AG04449 (cell line): ENCODE measurements at regions not wholly inside any gene's neighbourhood (a gene's known extent, or its start where the extent isn't known, plus 50 kb on each side); places are given as distances from the start of the nearest gene placed in this dataset.

Experiments used
- CTCF ChIA-PET: fragments of 350-600 bp; formaldehyde crosslinking; extraction: SDS; loops from one replicate; lab custom pipeline; 2021; ENCODE audit warnings: antibody characterized with exemption; lab: Yijun Ruan, JAX
- POLR2A ChIA-PET: fragments of 400-600, 350-600 bp; formaldehyde crosslinking; extraction: SDS; loops from one replicate; lab custom pipeline; 2020; ENCODE audit warnings: antibody characterized with exemption, inconsistent platforms; lab: Yijun Ruan, JAX
- DNase-seq: peaks from one replicate; pipeline ENCODE4 v3.0.0-alpha.2; 2010; ENCODE audit warnings: low read depth, low spot score
- H3K4me3 ChIP-seq: 2 replicates; pipeline ENCODE4 v1.5.1; 2011; ENCODE audit warnings: low read depth, mild to moderate bottlenecking, control low read depth, low read length
- TF ChIP-seq, protein P1 (sequence below): IDR thresholded peaks from one replicate; pipeline ENCODE4 v1.5.1; 2011; ENCODE audit warnings: mild to moderate bottlenecking, moderate library complexity, low read length, control low read depth, inconsistent platforms; ENCODE audit not compliant: insufficient read depth; ENCODE audit errors: missing control alignments

DNA sequence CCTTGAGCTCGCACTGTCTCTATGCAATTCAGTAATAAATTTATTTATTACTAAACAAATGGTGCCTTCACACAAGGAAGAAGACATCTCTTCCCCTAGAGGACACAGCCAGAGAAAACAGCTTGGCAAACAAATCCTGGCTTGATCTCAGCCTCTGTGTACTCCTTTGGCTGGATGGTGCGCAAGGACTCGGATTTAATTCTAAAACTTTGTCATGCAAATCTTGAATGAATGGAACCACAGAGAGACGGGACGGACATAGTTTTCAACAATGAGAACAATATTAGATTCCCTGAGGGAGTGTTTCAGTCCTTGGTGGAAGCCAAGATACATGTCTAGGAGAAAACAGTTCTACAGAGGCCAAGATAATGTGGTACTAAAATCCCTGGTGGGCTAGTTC lies 349.5 kb downstream of the NPIPA8 start:
- ChIA-PET POLR2A (interaction anchor here (0.7 kb wide), 1 partner anchor 35 kb away, joined by 4 read pairs; no protein-coding TSS in a partner anchor), CTCF (no interaction called here)
- DNase-seq = no peak
- TF ChIP-seq, protein P1, sequence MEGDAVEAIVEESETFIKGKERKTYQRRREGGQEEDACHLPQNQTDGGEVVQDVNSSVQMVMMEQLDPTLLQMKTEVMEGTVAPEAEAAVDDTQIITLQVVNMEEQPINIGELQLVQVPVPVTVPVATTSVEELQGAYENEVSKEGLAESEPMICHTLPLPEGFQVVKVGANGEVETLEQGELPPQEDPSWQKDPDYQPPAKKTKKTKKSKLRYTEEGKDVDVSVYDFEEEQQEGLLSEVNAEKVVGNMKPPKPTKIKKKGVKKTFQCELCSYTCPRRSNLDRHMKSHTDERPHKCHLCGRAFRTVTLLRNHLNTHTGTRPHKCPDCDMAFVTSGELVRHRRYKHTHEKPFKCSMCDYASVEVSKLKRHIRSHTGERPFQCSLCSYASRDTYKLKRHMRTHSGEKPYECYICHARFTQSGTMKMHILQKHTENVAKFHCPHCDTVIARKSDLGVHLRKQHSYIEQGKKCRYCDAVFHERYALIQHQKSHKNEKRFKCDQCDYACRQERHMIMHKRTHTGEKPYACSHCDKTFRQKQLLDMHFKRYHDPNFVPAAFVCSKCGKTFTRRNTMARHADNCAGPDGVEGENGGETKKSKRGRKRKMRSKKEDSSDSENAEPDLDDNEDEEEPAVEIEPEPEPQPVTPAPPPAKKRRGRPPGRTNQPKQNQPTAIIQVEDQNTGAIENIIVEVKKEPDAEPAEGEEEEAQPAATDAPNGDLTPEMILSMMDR = no peak
- H3K4me3 ChIP-seq = no peak overlapping the region

DNA sequence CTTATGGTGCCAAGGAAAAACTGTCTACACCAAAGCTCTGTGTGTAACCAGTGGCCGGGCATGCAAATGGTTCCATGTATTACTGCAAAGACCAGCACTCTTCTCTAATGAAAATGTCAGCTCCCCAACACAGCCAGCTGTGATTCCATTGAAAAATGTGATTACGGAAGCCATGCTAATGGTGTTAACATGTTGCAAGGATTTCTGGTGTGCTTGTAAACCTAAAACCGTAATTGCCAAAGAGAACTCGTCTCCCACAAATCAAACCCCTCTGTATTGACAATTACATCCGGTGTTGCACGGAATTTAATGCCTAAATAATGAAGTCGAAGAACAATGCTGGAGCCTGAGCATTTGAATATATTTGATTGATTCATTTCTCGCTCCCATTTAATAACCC lies 351.7 kb downstream of the NPIPA8 start:
- POLR2A ChIA-PET = no interaction called here
- TF ChIP-seq, protein P1 = no peak
- CTCF ChIA-PET = no interaction called here
- DNase-seq = no peak
- no peak overlapping the region for H3K4me3 ChIP-seq

DNA sequence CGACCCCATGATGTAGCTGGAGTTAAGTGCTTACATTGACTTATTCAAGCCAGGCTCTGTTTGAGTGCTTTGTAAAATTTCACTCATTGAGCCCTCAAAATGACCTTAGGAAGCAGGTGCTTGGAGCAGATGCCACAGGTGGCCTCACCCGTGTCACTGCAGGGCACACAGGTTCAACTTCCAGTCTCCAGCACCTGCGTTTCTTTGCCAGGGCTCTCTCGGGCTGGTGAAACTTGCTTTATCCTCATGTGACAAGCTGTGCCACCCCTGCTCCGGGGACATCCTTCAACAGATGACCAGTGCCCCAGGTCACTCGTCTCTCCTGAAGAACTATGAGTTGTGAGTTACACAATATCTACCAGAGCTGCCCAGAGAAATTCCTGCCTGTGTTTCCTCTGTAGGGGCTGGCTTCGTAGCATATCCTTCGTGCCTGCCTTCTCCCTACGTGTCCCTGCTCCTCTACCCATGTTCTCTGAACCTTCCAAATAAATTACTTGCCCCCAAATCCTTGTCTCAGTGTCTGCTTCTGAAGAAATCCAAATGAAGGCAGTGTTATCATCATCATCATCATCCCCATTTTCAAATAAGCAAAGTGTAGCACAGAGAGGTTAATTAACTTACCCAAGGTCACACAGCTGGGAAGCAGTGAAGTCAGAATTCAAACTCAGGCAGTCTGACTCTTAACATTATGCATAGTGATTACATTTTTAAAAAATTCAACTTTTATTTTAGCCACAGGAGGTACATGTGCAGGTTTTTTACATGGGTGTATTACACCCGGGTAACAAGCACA lies 352.5 kb downstream of the NPIPA8 start:
- TF ChIP-seq, protein P1 = no peak
- ChIA-PET CTCF (no interaction called here), POLR2A (no interaction called here)
- no peak for DNase-seq
- H3K4me3 ChIP-seq = no peak overlapping the region

GRCh38 chr16:17983114-17983513 lies 353.4 kb downstream of the NPIPA8 start:
- POLR2A ChIA-PET = no interaction called here
- no peak overlapping the region for H3K4me3 ChIP-seq
- DNase-seq = no peak
- CTCF ChIA-PET = no interaction called here
- TF ChIP-seq, protein P1 = no peak

DNA sequence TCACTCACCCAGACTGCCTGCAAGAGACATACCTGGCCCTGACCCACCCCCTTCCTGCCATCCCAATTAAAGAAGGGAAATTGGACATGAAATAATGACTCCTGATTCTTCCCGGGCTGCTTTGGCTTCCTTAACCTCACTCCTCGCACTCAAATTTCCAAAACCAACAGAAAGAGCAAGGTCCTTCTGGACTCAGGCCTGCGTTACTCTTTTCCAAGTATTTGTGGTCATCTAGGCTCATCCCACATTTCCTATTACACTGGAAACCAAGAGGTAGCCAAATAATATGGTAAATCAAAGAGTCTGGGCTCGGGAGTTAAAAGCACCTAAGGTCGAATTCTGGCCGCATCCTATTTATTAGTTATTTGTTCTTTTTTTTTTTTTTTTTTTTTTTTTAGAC lies 359.3 kb downstream of the NPIPA8 start:
- TF ChIP-seq, protein P1 = no peak
- POLR2A ChIA-PET = no interaction called here

GRCh38 chr16:17972460-17972943 lies 364.0 kb downstream of the NPIPA8 start:
- H3K4me3 ChIP-seq = no peak overlapping the region
- ChIA-PET POLR2A (no interaction called here), CTCF (no interaction called here)
- TF ChIP-seq, protein P1 = no peak
- DNase-seq = no peak

More for the DNA sequence above, 359.3 kb downstream of the NPIPA8 start:
- DNase-seq = no peak
- CTCF ChIA-PET = no interaction called here
- H3K4me3 ChIP-seq = no peak overlapping the region
